H9 (cell line): ENCODE measurements at regions not wholly inside any gene's neighbourhood (a gene's known extent, or its start where the extent isn't known, plus 50 kb on each side); places are given as distances from the start of the nearest gene placed in this dataset.

Experiments used
- DNase-seq: peaks from one replicate; pipeline ENCODE4 v3.0.0-alpha.2; 2017
- H2AFZ ChIP-seq: one replicate; pipeline ENCODE4 v1.6.1; 2013; ENCODE audit warnings: mild to moderate bottlenecking, low read length, control low read depth, moderate library complexity
- H2AK5ac ChIP-seq: 2 replicates; pipeline ENCODE4 v1.6.1; 2013; ENCODE audit warnings: low read length, control low read depth, mixed read lengths; ENCODE audit not compliant: insufficient read length
- H2BK120ac ChIP-seq: one replicate; pipeline ENCODE4 v1.6.1; 2013; ENCODE audit warnings: low read depth, mild to moderate bottlenecking, low read length, control low read depth, inconsistent platforms; ENCODE audit not compliant: poor library complexity, severe bottlenecking
- H2BK12ac ChIP-seq: 2 replicates; pipeline ENCODE4 v1.6.1; 2013; ENCODE audit warnings: low read length, control low read depth, mixed read lengths, low read depth; ENCODE audit not compliant: insufficient read length
- H2BK15ac ChIP-seq: 2 replicates; pipeline ENCODE4 v1.6.1; 2013; ENCODE audit warnings: low read depth, low read length, control low read depth
- H2BK20ac ChIP-seq: one replicate; pipeline ENCODE4 v1.6.1; 2013; ENCODE audit warnings: low read depth, mild to moderate bottlenecking, low read length, control low read depth, inconsistent platforms; ENCODE audit not compliant: poor library complexity, severe bottlenecking
- H2BK5ac ChIP-seq: 2 replicates; pipeline ENCODE4 v1.6.1; 2013; ENCODE audit warnings: low read length, control low read depth, mixed read lengths; ENCODE audit not compliant: insufficient read length
- H3K14ac ChIP-seq: 2 replicates; pipeline ENCODE4 v1.6.1; 2013; ENCODE audit warnings: low read length, control low read depth; ENCODE audit not compliant: insufficient read depth
- H3K18ac ChIP-seq: 2 replicates; pipeline ENCODE4 v1.6.1; 2013; ENCODE audit warnings: low read depth, mild to moderate bottlenecking, mixed read lengths, low read length, control low read depth; ENCODE audit not compliant: insufficient read length
- H3K23ac ChIP-seq: 2 replicates; pipeline ENCODE4 v1.6.1; 2013; ENCODE audit warnings: low read length, control low read depth, mixed read lengths, low read depth; ENCODE audit not compliant: insufficient read length
- H3K23me2 ChIP-seq: 2 replicates; pipeline ENCODE4 v1.6.1; 2013; ENCODE audit warnings: low read depth, mild to moderate bottlenecking, mixed read lengths, low read length, control low read depth; ENCODE audit not compliant: insufficient read length, poor library complexity, severe bottlenecking
- H3K27ac ChIP-seq: 2 replicates; pipeline ENCODE4 v1.5.1; 2013; ENCODE audit warnings: low read length, control low read depth, mixed read lengths, low read depth; ENCODE audit not compliant: insufficient read length
- H3K27me3 ChIP-seq: 2 replicates; pipeline ENCODE4 v1.6.1; 2013; ENCODE audit warnings: low read length, control low read depth, inconsistent platforms; ENCODE audit not compliant: insufficient read depth
- H3K4ac ChIP-seq: 2 replicates; pipeline ENCODE4 v1.6.1; 2013; ENCODE audit warnings: low read depth, mild to moderate bottlenecking, control low read depth, inconsistent platforms, low read length, moderate library complexity
- H3K4me1 ChIP-seq: 2 replicates; pipeline ENCODE4 v1.6.1; 2013; ENCODE audit warnings: low read length, control low read depth, inconsistent platforms; ENCODE audit not compliant: insufficient read depth
- H3K4me2 ChIP-seq: 2 replicates; pipeline ENCODE4 v1.6.1; 2013; ENCODE audit warnings: low read length, control low read depth, mixed read lengths; ENCODE audit not compliant: insufficient read length, insufficient read depth
- H3K56ac ChIP-seq: 2 replicates; pipeline ENCODE4 v1.6.1; 2013; ENCODE audit warnings: low read depth, mild to moderate bottlenecking, mixed read lengths, low read length, control low read depth; ENCODE audit not compliant: insufficient read length
- H3K79me1 ChIP-seq: 2 replicates; pipeline ENCODE4 v1.6.1; 2013; ENCODE audit warnings: low read depth, mild to moderate bottlenecking, moderate library complexity, low read length, control low read depth, inconsistent platforms; ENCODE audit not compliant: insufficient read depth, poor library complexity, severe bottlenecking
- H3K79me2 ChIP-seq: 2 replicates; pipeline ENCODE4 v1.6.1; 2013; ENCODE audit warnings: low read length, control low read depth, inconsistent platforms; ENCODE audit not compliant: insufficient read depth
- H3K9ac ChIP-seq: 2 replicates; pipeline ENCODE4 v1.6.1; 2013; ENCODE audit warnings: low read length, control low read depth, mixed read lengths; ENCODE audit not compliant: insufficient read length; ENCODE audit errors: extremely low read depth
- H3K9me3 ChIP-seq: one replicate; pipeline ENCODE4 v1.6.1; 2013; ENCODE audit warnings: low read depth, low read length, inconsistent platforms; ENCODE audit not compliant: control insufficient read depth
- H3T11ph ChIP-seq: one replicate; pipeline ENCODE4 v1.6.1; 2013; ENCODE audit warnings: mild to moderate bottlenecking, low read length, control low read depth, inconsistent platforms
- H4K20me1 ChIP-seq: one replicate; pipeline ENCODE4 v1.6.1; 2013; ENCODE audit not compliant: control insufficient read depth, insufficient read length, insufficient read depth
- H4K5ac ChIP-seq: 2 replicates; pipeline ENCODE4 v1.6.1; 2013; ENCODE audit warnings: low read depth, mild to moderate bottlenecking, mixed read lengths, low read length, control low read depth; ENCODE audit not compliant: insufficient read length
- H4K8ac ChIP-seq: replicated peaks from 2 replicates; pipeline ENCODE4 v1.6.1; 2013; ENCODE audit warnings: low read length, control low read depth, mixed read lengths, low read depth; ENCODE audit not compliant: insufficient read length
- H4K91ac ChIP-seq: 2 replicates; pipeline ENCODE4 v1.6.1; 2013; ENCODE audit warnings: low read depth, mild to moderate bottlenecking, moderate library complexity, mixed read lengths, low read length, control low read depth; ENCODE audit not compliant: insufficient read length
- H3K27ac Mint-ChIP-seq, 3 experiments: 2 replicates in 2 of 3; 3 replicates in 1 of 3; pipeline ENCODE4 v1.8.0; 2020 to 2021; ENCODE audit warnings: mixed read lengths in 3 of 3, mild to moderate bottlenecking in 1 of 3, moderate library complexity in 1 of 3
- H3K27me3 Mint-ChIP-seq: 2 replicates; pipeline ENCODE4 v1.8.0; 2021; ENCODE audit warnings: low read depth, mild to moderate bottlenecking, moderate library complexity, mixed read lengths
- H3K36me3 Mint-ChIP-seq, 3 experiments: 2 replicates in 2 of 3; 3 replicates in 1 of 3; pipeline ENCODE4 v1.8.0; 2020 to 2021; ENCODE audit warnings: low read depth in 3 of 3, mixed read lengths in 3 of 3; ENCODE audit not compliant: insufficient read depth in 1 of 3
- H3K4me1 Mint-ChIP-seq, 2 experiments: 2 replicates each; pipeline ENCODE4 v1.8.0; 2020; ENCODE audit warnings: mixed read lengths in 2 of 2
- H3K4me3 Mint-ChIP-seq, 2 experiments: 2 replicates in 1 of 2; 3 replicates in 1 of 2; pipeline ENCODE4 v1.8.0; 2020 to 2021; ENCODE audit warnings: mild to moderate bottlenecking in 2 of 2, mixed read lengths in 2 of 2, moderate library complexity in 1 of 2
- H3K9me3 Mint-ChIP-seq, 2 experiments: 2 replicates in 1 of 2; 3 replicates in 1 of 2; pipeline ENCODE4 v1.8.0; 2020; ENCODE audit warnings: mild to moderate bottlenecking in 2 of 2, mixed read lengths in 2 of 2, moderate library complexity in 1 of 2
- CTCF ChIP-seq: fragments of 200-600 bp; sonication (generic); conservative IDR thresholded peaks from 3 replicates; pipeline ENCODE4 v1.8.0; 2021; ENCODE audit warnings: antibody characterized with exemption, mild to moderate bottlenecking
- WGBS: extraction: QIAGEN DNeasy Blood & Tissue Kit; methylation state at CpG from one replicate; pipeline ENCODE4 v1.1.7; 2013; ENCODE audit warnings: missing lambda C conversion rate, low lambda C conversion rate, mixed read lengths; ENCODE audit not compliant: insufficient read length; ENCODE audit errors: extremely low coverage; 5-methylcytosine and 5-hydroxymethylcytosine counted together

GRCh38 chr3:178120367-178120766, 415.9 kb upstream of the KCNMB2 start:
- H3K27ac Mint-ChIP-seq = no peak overlapping the region
- H3K9ac ChIP-seq = no peak overlapping the region
- no peak overlapping the region for H2AK5ac ChIP-seq

More at GRCh38 chr3:178120367-178120766, 415.9 kb upstream of the KCNMB2 start:
- no peak overlapping the region for H2BK15ac ChIP-seq
- H3K79me1 ChIP-seq = no peaks in the 10 kb centered on the region
- H3K4me1 ChIP-seq = no peaks in the 10 kb centered on the region
- WGBS = no CpG with 5 or more reads among the region's 2 CpGs
- no peak overlapping the region for H3K14ac ChIP-seq
- H3T11ph ChIP-seq = no peak overlapping the region
- H2BK12ac ChIP-seq = no peak overlapping the region
- Mint-ChIP-seq H3K36me3 (peaks cover 2 to 7% (median 6%) of the 10 kb centered on the region in 3 experiments; a peak in 5 of 7 replicates), H3K4me1 (no peaks in the 10 kb centered on the region; a peak in 1 of 4 replicates), H3K27me3 (no peaks in the 10 kb centered on the region), H3K9me3 (peaks cover 0 to 8% of the 10 kb centered on the region in 2 experiments; a peak in 4 of 5 replicates), H3K4me3 (no peak overlapping the region)
- no peak overlapping the region for H2AFZ ChIP-seq
- H3K9me3 ChIP-seq = no peaks in the 10 kb centered on the region
- H3K18ac ChIP-seq = no peak overlapping the region
- H3K27ac ChIP-seq = no peak overlapping the region
- H3K56ac ChIP-seq = no peak overlapping the region
- H3K23me2 ChIP-seq = no peaks in the 10 kb centered on the region
- DNase-seq = no peak
- no peak overlapping the region for H2BK120ac ChIP-seq
- no peak overlapping the region for H4K8ac ChIP-seq
- no peak overlapping the region for H3K4ac ChIP-seq
- no peak overlapping the region for H3K23ac ChIP-seq
- no peak overlapping the region for H4K91ac ChIP-seq
- no peaks in the 10 kb centered on the region for H4K20me1 ChIP-seq
- no peak overlapping the region for H2BK20ac ChIP-seq
- TF ChIP-seq CTCF = no peak
- no peaks in the 10 kb centered on the region for H3K27me3 ChIP-seq
- H2BK5ac ChIP-seq = no peak overlapping the region
- H3K79me2 ChIP-seq = no peaks in the 10 kb centered on the region
- no peak overlapping the region for H3K4me2 ChIP-seq
- no peak overlapping the region for H4K5ac ChIP-seq
